SK-N-MC (cell line): ENCODE measurements at regions not wholly inside any gene's neighbourhood (a gene's known extent, or its start where the extent isn't known, plus 50 kb on each side); places are given as distances from the start of the nearest gene placed in this dataset.

Source experiments
- DNase-seq: peaks from one replicate; pipeline ENCODE4 v3.0.0-alpha.2; 2011; ENCODE audit warnings: low read depth, low spot score
- H3K27ac ChIP-seq: fragments of 200-600 bp; sonication (generic); 2 replicates; pipeline ENCODE4 v1.5.1; 2016; ENCODE audit warnings: mixed run types
- H3K36me3 ChIP-seq: fragments of 200-600 bp; sonication (generic); 2 replicates; pipeline ENCODE4 v1.6.1; 2017; ENCODE audit warnings: antibody characterized with exemption, low read length, mixed read lengths; ENCODE audit not compliant: insufficient read depth
- H3K4me3 ChIP-seq: fragments of 200-600 bp; sonication (generic); 2 replicates; pipeline ENCODE4 v1.5.1; 2016
- H3K9ac ChIP-seq: fragments of 200-600 bp; sonication (generic); 2 replicates; pipeline ENCODE4 v1.8.0; 2017; ENCODE audit warnings: mixed run types, mixed read lengths; ENCODE audit not compliant: insufficient read length
- H3K9me3 ChIP-seq: fragments of 200-600 bp; sonication (generic); 2 replicates; pipeline ENCODE4 v1.6.1; 2017; ENCODE audit warnings: low read depth, mild to moderate bottlenecking, antibody characterized with exemption, low read length, moderate library complexity, mixed read lengths
- EZH2 ChIP-seq: fragments of 200-600 bp; sonication (generic); IDR thresholded peaks from one replicate; pipeline ENCODE4 v1.6.1; 2017; ENCODE audit warnings: antibody characterized with exemption
- FOXP2 ChIP-seq: optimal IDR thresholded peaks from 2 replicates; pipeline ENCODE3; 2011; ENCODE audit warnings: mild to moderate bottlenecking, moderate library complexity; ENCODE audit not compliant: insufficient read depth; ENCODE audit errors: extremely low read length, control extremely low read depth
- POLR2AphosphoS5 ChIP-seq: IDR thresholded peaks from 2 replicates; pipeline ENCODE4 v1.6.1; 2012; ENCODE audit warnings: mild to moderate bottlenecking, low read depth, low read length, borderline replicate concordance

GRCh38 chrX:39835241-39835640 is 262.5 kb downstream of the BCOR start:
- Histone ChIP-seq H3K27ac (no peak overlapping the region), H3K9me3 (no peaks in the 10 kb centered on the region), H3K4me3 (no peak overlapping the region), H3K36me3 (no peaks in the 10 kb centered on the region), H3K9ac (no peak overlapping the region)
- TF ChIP-seq POLR2AphosphoS5 (no peak), FOXP2 (no peak), EZH2 (no peak)
- DNase-seq, result no peak

- no peak overlapping the region for H3K4me3 ChIP-seq
- no peak overlapping the region for H3K9ac ChIP-seq
- no peak overlapping the region for H3K27ac ChIP-seq
- TF ChIP-seq FOXP2 (no peak), POLR2AphosphoS5 (no peak), EZH2 (no peak)
- DNase-seq, result no peak
- H3K36me3 ChIP-seq, result no peaks in the 10 kb centered on the region
- no peaks in the 10 kb centered on the region for H3K9me3 ChIP-seq
Measured at GRCh38 chrX:39835776-39836175, 262.0 kb downstream of the BCOR start.

- no peaks in the 10 kb centered on the region for H3K36me3 ChIP-seq
- no peaks in the 10 kb centered on the region for H3K9me3 ChIP-seq
- no peak for DNase-seq
- H3K9ac ChIP-seq, result no peak overlapping the region
- H3K27ac ChIP-seq, result no peak overlapping the region
- no peak overlapping the region for H3K4me3 ChIP-seq
- TF ChIP-seq POLR2AphosphoS5 (no peak), EZH2 (no peak), FOXP2 (no peak)
Measured at GRCh38 chrX:39836802-39837420, 260.8 kb downstream of the BCOR start.

GRCh38 chrX:39837688-39838087 is 260.1 kb downstream of the BCOR start:
- TF ChIP-seq FOXP2 (no peak), POLR2AphosphoS5 (no peak), EZH2 (no peak)

GRCh38 chrX:39839371-39839770 is 258.4 kb downstream of the BCOR start:
- no peak overlapping the region for H3K4me3 ChIP-seq
- H3K9ac ChIP-seq, result no peak overlapping the region
- no peak overlapping the region for H3K27ac ChIP-seq
- no peaks in the 10 kb centered on the region for H3K36me3 ChIP-seq
- no peaks in the 10 kb centered on the region for H3K9me3 ChIP-seq
- no peak for TF ChIP-seq POLR2AphosphoS5
- TF ChIP-seq FOXP2, result no peak
- no peak for TF ChIP-seq EZH2
- no peak for DNase-seq

More at GRCh38 chrX:39837688-39838087, 260.1 kb downstream of the BCOR start:
- H3K9me3 ChIP-seq, result no peaks in the 10 kb centered on the region
- no peak overlapping the region for H3K27ac ChIP-seq
- H3K4me3 ChIP-seq, result no peak overlapping the region
- H3K36me3 ChIP-seq, result no peaks in the 10 kb centered on the region
- no peak for DNase-seq
- no peak overlapping the region for H3K9ac ChIP-seq

GRCh38 chrX:39840133-39840532 is 257.6 kb downstream of the BCOR start:
- no peaks in the 10 kb centered on the region for H3K9me3 ChIP-seq

GRCh38 chrX:39840581-39841093 is 257.1 kb downstream of the BCOR start:
- DNase-seq, result no peak
- Histone ChIP-seq H3K9ac (no peak overlapping the region), H3K27ac (no peak overlapping the region), H3K9me3 (no peaks in the 10 kb centered on the region), H3K36me3 (no peaks in the 10 kb centered on the region), H3K4me3 (no peak overlapping the region)
- TF ChIP-seq FOXP2 (no peak), EZH2 (no peak), POLR2AphosphoS5 (no peak)

More at GRCh38 chrX:39840133-39840532, 257.6 kb downstream of the BCOR start:
- Histone ChIP-seq H3K9ac (no peak overlapping the region), H3K27ac (no peak overlapping the region), H3K4me3 (no peak overlapping the region), H3K36me3 (no peaks in the 10 kb centered on the region)
- no peak for DNase-seq
- TF ChIP-seq POLR2AphosphoS5 (no peak), FOXP2 (no peak), EZH2 (no peak)

- TF ChIP-seq POLR2AphosphoS5 (no peak), FOXP2 (no peak), EZH2 (no peak)
- H3K9me3 ChIP-seq, result no peaks in the 10 kb centered on the region
- no peak overlapping the region for H3K9ac ChIP-seq
Measured at GRCh38 chrX:39841604-39842003, 256.2 kb downstream of the BCOR start.

GRCh38 chrX:39842281-39842973 is 255.3 kb downstream of the BCOR start:
- H3K27ac ChIP-seq, result no peak overlapping the region
- no peak overlapping the region for H3K4me3 ChIP-seq
- no peaks in the 10 kb centered on the region for H3K36me3 ChIP-seq
- no peaks in the 10 kb centered on the region for H3K9me3 ChIP-seq
- TF ChIP-seq FOXP2 (no peak), EZH2 (no peak), POLR2AphosphoS5 (no peak)
- H3K9ac ChIP-seq, result no peak overlapping the region
- DNase-seq, result no peak

More at GRCh38 chrX:39841604-39842003, 256.2 kb downstream of the BCOR start:
- no peak overlapping the region for H3K4me3 ChIP-seq
- no peaks in the 10 kb centered on the region for H3K36me3 ChIP-seq
- no peak overlapping the region for H3K27ac ChIP-seq
- DNase-seq, result no peak
